ENCODE measurements at regions not wholly inside any gene's neighbourhood (a gene's known extent, or its start where the extent isn't known, plus 50 kb on each side); places are given as distances from the start of the nearest gene placed in this dataset.

- Histone ChIP-seq H2BK120ac (ENCODE audit: low read depth, low read length) (no peak overlapping the region), H4K8ac (ENCODE audit: low read depth, low read length) (no peak overlapping the region), H3K18ac (ENCODE audit: low read length) (peak overlapping the region; percentile 40), H3K9ac (ENCODE audit: low read depth, low read length, poor library complexity) (no peak overlapping the region), H3K4ac (ENCODE audit: low read length) (no peak overlapping the region), H4K91ac (ENCODE audit: low read depth, low read length, poor library complexity) (no peak overlapping the region), H2BK12ac (ENCODE audit: low read length) (no peak overlapping the region), H3K27ac (replicated peaks; ENCODE audit: low read length) (no peak overlapping the region), H2AK5ac (ENCODE audit: low read depth, low read length) (no peak overlapping the region), H3K9me3 (replicated peaks in 1 of 2; ENCODE audit: control insufficient read depth in 2 of 2, insufficient read depth in 1 of 2, low read depth in 1 of 2, low read length in 2 of 2) (no peaks in the 10 kb centered on the region), H3K4me1 (ENCODE audit: control insufficient read depth in 2 of 2, insufficient read depth in 1 of 2, low read depth in 1 of 2, low read length in 2 of 2) (peaks cover 0 to 4% of the 10 kb centered on the region in 2 donors), H3K4me3 (ENCODE audit: low read length in 2 of 2) (no peak overlapping the region), H2BK15ac (ENCODE audit: low read length) (no peak overlapping the region), H3K79me1 (ENCODE audit: low read depth, low read length) (no peaks in the 10 kb centered on the region), H3K27me3 (ENCODE audit: control insufficient read depth in 3 of 3, insufficient read depth in 3 of 3, low read depth in 1 of 3, low read length in 3 of 3) (peaks cover 0 to 5% (median 0%) of the 10 kb centered on the region in 3 experiments), H3K14ac (ENCODE audit: low read length) (no peak overlapping the region), H3K23ac (ENCODE audit: low read depth, low read length, poor library complexity) (no peak overlapping the region), H2AFZ (ENCODE audit: low read length) (no peak overlapping the region), H3K4me2 (ENCODE audit: insufficient read depth, low read length, poor library complexity, severe bottlenecking) (no peak overlapping the region), H2BK5ac (ENCODE audit: low read length) (no peak overlapping the region), H3K36me3 (replicated peaks in 1 of 2; ENCODE audit: control insufficient read depth in 2 of 2, insufficient read depth in 2 of 2, low read length in 2 of 2) (no peaks in the 10 kb centered on the region)
- DNase-seq (ENCODE audit: low spot score): no peak
- WGBS, 2 donors (ENCODE audit: extremely low coverage in 2 of 2, insufficient read length in 2 of 2, insufficient replicate concordance in 1 of 2): no CpG with 5 or more reads among the region's 7 CpGs
These were observed 100.1 kb downstream of the TPRA1 start for GRCh38 chr3:127490271-127491023.

GRCh38 chr3:127489357-127489756, 101.2 kb downstream of the TPRA1 start:
- no peak overlapping the region for H2AK5ac ChIP-seq (ENCODE audit: low read depth, low read length)
- H3K27ac ChIP-seq (replicated peaks; ENCODE audit: low read length): no peak overlapping the region
- peaks cover 0 to 15% (median 0%) of the 10 kb centered on the region in 3 experiments for H3K27me3 ChIP-seq (ENCODE audit: control insufficient read depth in 3 of 3, insufficient read depth in 3 of 3, low read depth in 1 of 3, low read length in 3 of 3)
- H2BK15ac ChIP-seq (ENCODE audit: low read length): no peak overlapping the region
- H3K4me2 ChIP-seq (ENCODE audit: insufficient read depth, low read length, poor library complexity, severe bottlenecking): no peak overlapping the region
- no peaks in the 10 kb centered on the region for H3K9me3 ChIP-seq (replicated peaks in 1 of 2; ENCODE audit: control insufficient read depth in 2 of 2, insufficient read depth in 1 of 2, low read depth in 1 of 2, low read length in 2 of 2)
- H3K18ac ChIP-seq (ENCODE audit: low read length): no peak overlapping the region
- H3K9ac ChIP-seq (ENCODE audit: low read depth, low read length, poor library complexity): no peak overlapping the region
- H3K36me3 ChIP-seq (replicated peaks in 1 of 2; ENCODE audit: control insufficient read depth in 2 of 2, insufficient read depth in 2 of 2, low read length in 2 of 2): no peaks in the 10 kb centered on the region
- no peak overlapping the region for H4K91ac ChIP-seq (ENCODE audit: low read depth, low read length, poor library complexity)
- H3K14ac ChIP-seq (ENCODE audit: low read length): no peak overlapping the region
- no peak overlapping the region for H3K23ac ChIP-seq (ENCODE audit: low read depth, low read length, poor library complexity)
- no peak overlapping the region for H2AFZ ChIP-seq (ENCODE audit: low read length)
- H3K79me1 ChIP-seq (ENCODE audit: low read depth, low read length): no peaks in the 10 kb centered on the region
- peaks cover 0 to 4% of the 10 kb centered on the region in 2 donors for H3K4me1 ChIP-seq (ENCODE audit: control insufficient read depth in 2 of 2, insufficient read depth in 1 of 2, low read depth in 1 of 2, low read length in 2 of 2)
- H4K8ac ChIP-seq (ENCODE audit: low read depth, low read length): no peak overlapping the region
- H2BK5ac ChIP-seq (ENCODE audit: low read length): no peak overlapping the region
- H3K4me3 ChIP-seq (ENCODE audit: low read length in 2 of 2): no peak overlapping the region
- WGBS, 2 donors (ENCODE audit: extremely low coverage in 2 of 2, insufficient read length in 2 of 2, insufficient replicate concordance in 1 of 2): no CpG with 5 or more reads among the region's 5 CpGs
- no peak overlapping the region for H2BK120ac ChIP-seq (ENCODE audit: low read depth, low read length)
- DNase-seq (ENCODE audit: low spot score): no peak
- H2BK12ac ChIP-seq (ENCODE audit: low read length): no peak overlapping the region
- no peak overlapping the region for H3K4ac ChIP-seq (ENCODE audit: low read length)

GRCh38 chr3:127488740-127489139, 101.8 kb downstream of the TPRA1 start:
- H4K91ac ChIP-seq (ENCODE audit: low read depth, low read length, poor library complexity): no peak overlapping the region
- H4K8ac ChIP-seq (ENCODE audit: low read depth, low read length): no peak overlapping the region
- DNase-seq (ENCODE audit: low spot score): no peak
- no peak overlapping the region for H3K4me2 ChIP-seq (ENCODE audit: insufficient read depth, low read length, poor library complexity, severe bottlenecking)
- H3K4ac ChIP-seq (ENCODE audit: low read length): no peak overlapping the region
- H3K27me3 ChIP-seq (ENCODE audit: control insufficient read depth in 3 of 3, insufficient read depth in 3 of 3, low read depth in 1 of 3, low read length in 3 of 3): peaks cover 0 to 20% (median 0%) of the 10 kb centered on the region in 3 experiments
- no peak overlapping the region for H3K4me3 ChIP-seq (ENCODE audit: low read length in 2 of 2)
- H3K4me1 ChIP-seq (ENCODE audit: control insufficient read depth in 2 of 2, insufficient read depth in 1 of 2, low read depth in 1 of 2, low read length in 2 of 2): peaks cover 0 to 4% of the 10 kb centered on the region in 2 donors
- no peak overlapping the region for H3K27ac ChIP-seq (replicated peaks; ENCODE audit: low read length)
- H2BK15ac ChIP-seq (ENCODE audit: low read length): no peak overlapping the region
- WGBS, 2 donors (ENCODE audit: extremely low coverage in 2 of 2, insufficient read length in 2 of 2, insufficient replicate concordance in 1 of 2): no CpG with 5 or more reads among the region's 3 CpGs
- H3K14ac ChIP-seq (ENCODE audit: low read length): no peak overlapping the region
- H2BK12ac ChIP-seq (ENCODE audit: low read length): no peak overlapping the region
- H3K9ac ChIP-seq (ENCODE audit: low read depth, low read length, poor library complexity): no peak overlapping the region
- no peaks in the 10 kb centered on the region for H3K9me3 ChIP-seq (replicated peaks in 1 of 2; ENCODE audit: control insufficient read depth in 2 of 2, insufficient read depth in 1 of 2, low read depth in 1 of 2, low read length in 2 of 2)
- H2AK5ac ChIP-seq (ENCODE audit: low read depth, low read length): no peak overlapping the region
- no peak overlapping the region for H3K23ac ChIP-seq (ENCODE audit: low read depth, low read length, poor library complexity)
- H2BK5ac ChIP-seq (ENCODE audit: low read length): no peak overlapping the region
- no peak overlapping the region for H2AFZ ChIP-seq (ENCODE audit: low read length)
- no peak overlapping the region for H3K18ac ChIP-seq (ENCODE audit: low read length)
- no peak overlapping the region for H2BK120ac ChIP-seq (ENCODE audit: low read depth, low read length)
- no peaks in the 10 kb centered on the region for H3K79me1 ChIP-seq (ENCODE audit: low read depth, low read length)
- no peaks in the 10 kb centered on the region for H3K36me3 ChIP-seq (replicated peaks in 1 of 2; ENCODE audit: control insufficient read depth in 2 of 2, insufficient read depth in 2 of 2, low read length in 2 of 2)

- Histone ChIP-seq H2BK5ac (ENCODE audit: low read length) (no peak overlapping the region), H3K4me2 (ENCODE audit: insufficient read depth, low read length, poor library complexity, severe bottlenecking) (no peak overlapping the region), H3K4me1 (ENCODE audit: control insufficient read depth in 2 of 2, insufficient read depth in 1 of 2, low read depth in 1 of 2, low read length in 2 of 2) (peaks cover 0 to 4% of the 10 kb centered on the region in 2 donors), H3K9me3 (replicated peaks in 1 of 2; ENCODE audit: control insufficient read depth in 2 of 2, insufficient read depth in 1 of 2, low read depth in 1 of 2, low read length in 2 of 2) (no peaks in the 10 kb centered on the region), H2BK120ac (ENCODE audit: low read depth, low read length) (no peak overlapping the region), H3K27me3 (ENCODE audit: control insufficient read depth in 3 of 3, insufficient read depth in 3 of 3, low read depth in 1 of 3, low read length in 3 of 3) (peaks cover 0 to 24% (median 0%) of the 10 kb centered on the region in 3 experiments), H3K23ac (ENCODE audit: low read depth, low read length, poor library complexity) (no peak overlapping the region), H3K9ac (ENCODE audit: low read depth, low read length, poor library complexity) (no peak overlapping the region), H3K4ac (ENCODE audit: low read length) (no peak overlapping the region), H2BK12ac (ENCODE audit: low read length) (no peak overlapping the region), H3K27ac (replicated peaks; ENCODE audit: low read length) (no peak overlapping the region), H3K4me3 (ENCODE audit: low read length in 2 of 2) (no peak overlapping the region), H3K79me1 (ENCODE audit: low read depth, low read length) (no peaks in the 10 kb centered on the region), H2BK15ac (ENCODE audit: low read length) (no peak overlapping the region), H2AK5ac (ENCODE audit: low read depth, low read length) (no peak overlapping the region), H2AFZ (ENCODE audit: low read length) (no peak overlapping the region), H4K8ac (ENCODE audit: low read depth, low read length) (no peak overlapping the region), H4K91ac (ENCODE audit: low read depth, low read length, poor library complexity) (no peak overlapping the region), H3K14ac (ENCODE audit: low read length) (no peak overlapping the region), H3K18ac (ENCODE audit: low read length) (no peak overlapping the region), H3K36me3 (replicated peaks in 1 of 2; ENCODE audit: control insufficient read depth in 2 of 2, insufficient read depth in 2 of 2, low read length in 2 of 2) (no peaks in the 10 kb centered on the region)
- DNase-seq (ENCODE audit: low spot score): no peak
- no CpG with 5 or more reads among the region's 8 CpGs for WGBS, 2 donors (ENCODE audit: extremely low coverage in 2 of 2, insufficient read length in 2 of 2, insufficient replicate concordance in 1 of 2)
These were observed 102.3 kb downstream of the TPRA1 start for GRCh38 chr3:127488141-127488672.

Measured in neuronal stem cell (in vitro differentiated cells).